ENCODE measurements at regions not wholly inside any gene's neighbourhood (a gene's known extent, or its start where the extent isn't known, plus 50 kb on each side); places are given as distances from the start of the nearest gene placed in this dataset.

DNA sequence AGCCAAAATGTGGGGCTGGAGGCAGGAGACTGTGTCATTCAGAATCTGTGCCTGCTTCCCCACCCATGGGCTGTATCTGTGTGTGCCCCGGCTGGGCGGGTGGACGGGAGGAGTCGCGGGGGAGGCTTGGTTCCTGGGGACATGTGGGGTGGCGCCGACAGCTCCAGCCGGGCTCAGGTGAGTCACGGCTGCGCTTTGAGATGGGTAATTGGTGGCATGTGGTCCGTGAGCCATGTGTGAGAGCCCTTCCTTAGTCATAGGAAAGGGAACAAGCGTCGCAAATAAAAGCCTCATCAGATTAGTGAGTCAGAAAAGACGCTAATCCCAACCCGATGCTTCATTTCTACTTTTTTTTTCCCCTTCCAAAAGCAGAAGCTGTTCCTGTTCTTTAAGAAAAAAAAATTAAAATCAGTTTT is 118.6 kb upstream of the ZNF536 start:
- Histone ChIP-seq H3K4me3 (ENCODE audit: low read length) (no peak overlapping the region), H3K27me3 (ENCODE audit: control insufficient read depth, insufficient read depth, low read length) (peaks cover 6% of the 10 kb centered on the region), H3K36me3 (ENCODE audit: control insufficient read depth, insufficient read depth, low read length) (no peaks in the 10 kb centered on the region), H3K4me1 (ENCODE audit: control insufficient read depth, insufficient read depth, low read length) (no peaks in the 10 kb centered on the region), H3K27ac (ENCODE audit: low read length) (no peak overlapping the region), H3K9me3 (ENCODE audit: control insufficient read depth, insufficient read depth, low read length) (no peaks in the 10 kb centered on the region)
- TF ChIP-seq, protein P1, sequence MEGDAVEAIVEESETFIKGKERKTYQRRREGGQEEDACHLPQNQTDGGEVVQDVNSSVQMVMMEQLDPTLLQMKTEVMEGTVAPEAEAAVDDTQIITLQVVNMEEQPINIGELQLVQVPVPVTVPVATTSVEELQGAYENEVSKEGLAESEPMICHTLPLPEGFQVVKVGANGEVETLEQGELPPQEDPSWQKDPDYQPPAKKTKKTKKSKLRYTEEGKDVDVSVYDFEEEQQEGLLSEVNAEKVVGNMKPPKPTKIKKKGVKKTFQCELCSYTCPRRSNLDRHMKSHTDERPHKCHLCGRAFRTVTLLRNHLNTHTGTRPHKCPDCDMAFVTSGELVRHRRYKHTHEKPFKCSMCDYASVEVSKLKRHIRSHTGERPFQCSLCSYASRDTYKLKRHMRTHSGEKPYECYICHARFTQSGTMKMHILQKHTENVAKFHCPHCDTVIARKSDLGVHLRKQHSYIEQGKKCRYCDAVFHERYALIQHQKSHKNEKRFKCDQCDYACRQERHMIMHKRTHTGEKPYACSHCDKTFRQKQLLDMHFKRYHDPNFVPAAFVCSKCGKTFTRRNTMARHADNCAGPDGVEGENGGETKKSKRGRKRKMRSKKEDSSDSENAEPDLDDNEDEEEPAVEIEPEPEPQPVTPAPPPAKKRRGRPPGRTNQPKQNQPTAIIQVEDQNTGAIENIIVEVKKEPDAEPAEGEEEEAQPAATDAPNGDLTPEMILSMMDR (IDR thresholded peaks at IDR 0.05), result no peak
- ATAC-seq (no peak), DNase-seq (no peak)
- 53% methylated on average over 15 of the region's 15 CpGs for WGBS (ENCODE audit: insufficient coverage)
- Mint-ChIP-seq H3K4me1 (no peaks in the 10 kb centered on the region), H3K27ac (no peak overlapping the region), H3K4me3 (no peak overlapping the region), H3K36me3 (no peaks in the 10 kb centered on the region), H3K9me3 (no peaks in the 10 kb centered on the region), H3K27me3 (ENCODE audit: low read depth in 2 of 2) (peaks cover 30 to 59% of the 10 kb centered on the region in 2 donors)
- intact Hi-C loops (cut with micrococcal nuclease), result no loop called here

DNA sequence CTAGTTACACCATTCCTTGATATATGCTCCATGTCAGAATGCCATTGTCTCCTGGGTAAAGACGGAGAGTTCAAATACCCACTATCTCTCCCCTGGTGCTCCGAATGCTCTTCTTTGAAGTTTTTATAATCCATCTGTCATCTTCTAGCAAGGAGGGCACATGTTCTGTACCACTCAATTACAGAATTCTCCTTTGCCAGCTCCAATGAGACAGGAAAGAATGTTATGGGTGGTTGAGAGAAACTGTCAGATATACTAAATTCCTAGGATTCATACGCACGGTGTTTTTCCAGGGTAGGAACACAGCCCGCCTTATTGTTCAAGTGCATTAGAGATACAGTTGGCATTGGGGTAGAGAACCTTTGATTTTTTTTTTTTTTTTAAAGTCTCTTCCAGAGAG is 118.0 kb upstream of the ZNF536 start:
- Mint-ChIP-seq H3K36me3 (no peaks in the 10 kb centered on the region), H3K27ac (no peak overlapping the region), H3K9me3 (no peaks in the 10 kb centered on the region), H3K27me3 (ENCODE audit: low read depth in 2 of 2) (peaks cover 30 to 59% of the 10 kb centered on the region in 2 donors), H3K4me1 (no peaks in the 10 kb centered on the region), H3K4me3 (no peak overlapping the region)
- no peak for ATAC-seq
- Histone ChIP-seq H3K27ac (ENCODE audit: low read length) (no peak overlapping the region), H3K4me1 (ENCODE audit: control insufficient read depth, insufficient read depth, low read length) (no peaks in the 10 kb centered on the region), H3K9me3 (ENCODE audit: control insufficient read depth, insufficient read depth, low read length) (no peaks in the 10 kb centered on the region), H3K36me3 (ENCODE audit: control insufficient read depth, insufficient read depth, low read length) (no peaks in the 10 kb centered on the region), H3K4me3 (ENCODE audit: low read length) (no peak overlapping the region), H3K27me3 (ENCODE audit: control insufficient read depth, insufficient read depth, low read length) (peaks cover 6% of the 10 kb centered on the region)
- 75% methylated on average over 5 of the region's 5 CpGs for WGBS (ENCODE audit: insufficient coverage)
- no peak for DNase-seq
- TF ChIP-seq, protein P1 (IDR thresholded peaks at IDR 0.05), result no peak
- intact Hi-C loops (cut with micrococcal nuclease), result no loop called here

DNA sequence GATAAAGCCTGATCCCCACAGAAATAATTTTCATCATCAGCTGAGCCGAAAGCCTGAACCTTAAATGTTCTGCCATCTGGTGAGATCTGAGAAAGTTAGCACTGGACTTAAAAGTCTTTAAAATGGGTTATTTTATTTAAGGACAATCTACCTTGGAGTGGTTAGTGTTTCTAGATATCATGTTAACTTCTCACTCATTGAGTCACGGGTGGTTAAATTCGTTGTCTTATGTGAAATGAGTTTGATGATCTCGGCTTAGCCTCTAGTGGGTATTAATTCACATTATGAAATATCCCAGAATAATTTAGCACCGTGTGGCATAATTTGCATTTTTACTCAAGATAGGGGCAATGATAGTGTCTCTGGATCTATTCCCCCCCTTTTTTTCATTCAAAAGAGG is 117.4 kb upstream of the ZNF536 start:
- no peaks in the 10 kb centered on the region for H3K4me1 Mint-ChIP-seq
- no peaks in the 10 kb centered on the region for H3K36me3 Mint-ChIP-seq
- no peaks in the 10 kb centered on the region for H3K9me3 Mint-ChIP-seq
- peaks cover 6% of the 10 kb centered on the region for H3K27me3 ChIP-seq (ENCODE audit: control insufficient read depth, insufficient read depth, low read length)
- H3K4me1 ChIP-seq (ENCODE audit: control insufficient read depth, insufficient read depth, low read length), result no peaks in the 10 kb centered on the region
- no peaks in the 10 kb centered on the region for H3K36me3 ChIP-seq (ENCODE audit: control insufficient read depth, insufficient read depth, low read length)
- no peak overlapping the region for H3K27ac Mint-ChIP-seq
- H3K27me3 Mint-ChIP-seq (ENCODE audit: low read depth in 2 of 2), result peaks cover 30 to 59% of the 10 kb centered on the region in 2 donors
- no peak overlapping the region for H3K27ac ChIP-seq (ENCODE audit: low read length)
- TF ChIP-seq, protein P1 (IDR thresholded peaks at IDR 0.05), result no peak
- no peak overlapping the region for H3K4me3 Mint-ChIP-seq
- ATAC-seq, result no peak
- intact Hi-C loops (cut with micrococcal nuclease), result no loop called here
- WGBS (ENCODE audit: insufficient coverage), result 100% methylated on average over 1 of the region's 5 CpGs
- H3K4me3 ChIP-seq (ENCODE audit: low read length), result no peak overlapping the region
- no peak for DNase-seq
- H3K9me3 ChIP-seq (ENCODE audit: control insufficient read depth, insufficient read depth, low read length), result no peaks in the 10 kb centered on the region

DNA sequence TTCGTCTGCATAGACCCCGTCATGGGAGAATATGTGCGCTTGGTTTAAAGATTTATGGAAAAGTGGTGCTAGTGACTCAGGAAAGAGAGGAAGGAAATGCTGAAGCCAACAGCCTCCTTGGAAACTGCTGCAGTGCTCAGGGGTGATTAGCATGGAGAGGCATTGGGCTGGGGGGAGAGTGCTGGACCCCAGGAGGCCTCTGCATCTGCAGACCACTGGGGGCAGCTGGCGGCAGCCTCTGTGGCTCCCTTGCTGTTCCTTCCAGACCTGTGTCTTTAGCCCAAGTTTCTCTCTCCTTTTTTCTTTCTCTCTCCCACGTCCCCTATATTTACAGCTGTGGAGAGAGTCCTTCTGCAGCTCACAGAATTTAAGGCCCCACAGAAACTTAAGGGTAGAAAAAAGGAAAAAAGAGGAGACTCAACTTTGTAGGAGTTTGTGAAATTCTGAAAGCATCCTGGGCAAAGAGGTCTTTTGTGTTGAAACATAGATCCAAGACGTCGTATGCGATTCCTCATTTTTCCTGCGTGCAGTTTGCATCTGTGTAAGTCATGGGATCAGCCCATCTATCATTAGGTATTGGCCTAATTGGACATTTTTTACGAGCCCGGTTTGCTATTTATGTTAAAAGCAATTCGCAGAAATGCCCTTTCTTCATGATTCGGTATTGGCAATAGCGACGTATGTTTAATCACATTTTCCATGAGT is 116.2 kb upstream of the ZNF536 start:
- Mint-ChIP-seq H3K4me3 (no peak overlapping the region), H3K27me3 (ENCODE audit: low read depth in 2 of 2) (peaks cover 30 to 57% of the 10 kb centered on the region in 2 donors), H3K4me1 (no peaks in the 10 kb centered on the region), H3K36me3 (no peaks in the 10 kb centered on the region), H3K9me3 (no peaks in the 10 kb centered on the region), H3K27ac (no peak overlapping the region)
- no peaks in the 10 kb centered on the region for H3K9me3 ChIP-seq (ENCODE audit: control insufficient read depth, insufficient read depth, low read length)
- no peak overlapping the region for H3K4me3 ChIP-seq (ENCODE audit: low read length)
- no peak overlapping the region for H3K27ac ChIP-seq (ENCODE audit: low read length)
- intact Hi-C loops (cut with micrococcal nuclease), result no loop called here
- WGBS (ENCODE audit: insufficient coverage), result 44% methylated on average over 14 of the region's 15 CpGs
- no peaks in the 10 kb centered on the region for H3K36me3 ChIP-seq (ENCODE audit: control insufficient read depth, insufficient read depth, low read length)
- TF ChIP-seq, protein P1 (IDR thresholded peaks at IDR 0.05), result no peak
- DNase-seq (no peak), ATAC-seq (no peak)
- no peaks in the 10 kb centered on the region for H3K4me1 ChIP-seq (ENCODE audit: control insufficient read depth, insufficient read depth, low read length)
- H3K27me3 ChIP-seq (ENCODE audit: control insufficient read depth, insufficient read depth, low read length), result peaks cover 6% of the 10 kb centered on the region
